GM18519 (cell line): ENCODE measurements at regions not wholly inside any gene's neighbourhood (a gene's known extent, or its start where the extent isn't known, plus 50 kb on each side); places are given as distances from the start of the nearest gene placed in this dataset.

Experiments
- ATAC-seq: cut with Tn5 transposase; IDR thresholded peaks from one replicate; pipeline ENCODE4 v1.9.1; 2021; ENCODE audit warnings: mild to moderate bottlenecking, moderate library complexity; ENCODE audit not compliant: unreplicated experiment, low FRiP score

DNA sequence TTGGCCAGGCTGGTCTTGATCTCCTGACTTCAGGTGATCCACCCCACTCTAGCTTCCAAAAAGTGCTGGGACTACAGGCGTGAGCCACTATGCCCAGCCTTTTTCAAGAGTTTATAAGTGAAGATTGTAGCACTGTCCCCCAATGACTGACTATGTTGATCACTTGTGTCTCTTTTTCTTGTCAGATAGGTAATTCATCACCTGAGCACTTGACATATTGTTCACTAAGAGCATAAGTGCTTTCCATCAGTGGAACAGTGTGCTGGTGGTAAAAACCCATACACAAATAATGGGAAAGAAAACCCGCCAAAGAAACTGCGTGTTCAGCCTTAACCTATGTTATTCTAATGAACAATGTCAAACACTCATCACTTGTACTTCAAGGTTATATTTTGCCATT is 414.4 kb upstream of the CDH7 start:
- ATAC-seq: no peak

DNA sequence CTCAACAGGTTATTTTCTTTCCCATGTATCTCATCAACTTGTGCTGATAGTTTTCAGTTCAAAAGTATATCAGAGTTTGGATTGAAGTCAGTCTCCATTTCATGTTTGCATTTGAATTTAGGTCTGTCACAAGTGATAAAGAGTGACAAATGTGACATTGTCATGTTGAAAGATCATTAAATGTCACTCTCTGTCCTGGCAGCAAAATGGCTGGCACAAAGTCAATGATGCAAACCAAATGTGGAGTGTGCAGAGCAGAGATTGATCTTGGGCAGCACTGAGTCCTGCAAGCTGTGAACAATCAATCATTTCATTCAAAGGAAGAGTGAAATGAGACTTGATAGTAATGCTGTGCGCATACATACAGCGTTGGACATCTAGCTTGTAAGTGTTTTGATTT is 421.8 kb upstream of the CDH7 start:
- no peak for ATAC-seq

DNA sequence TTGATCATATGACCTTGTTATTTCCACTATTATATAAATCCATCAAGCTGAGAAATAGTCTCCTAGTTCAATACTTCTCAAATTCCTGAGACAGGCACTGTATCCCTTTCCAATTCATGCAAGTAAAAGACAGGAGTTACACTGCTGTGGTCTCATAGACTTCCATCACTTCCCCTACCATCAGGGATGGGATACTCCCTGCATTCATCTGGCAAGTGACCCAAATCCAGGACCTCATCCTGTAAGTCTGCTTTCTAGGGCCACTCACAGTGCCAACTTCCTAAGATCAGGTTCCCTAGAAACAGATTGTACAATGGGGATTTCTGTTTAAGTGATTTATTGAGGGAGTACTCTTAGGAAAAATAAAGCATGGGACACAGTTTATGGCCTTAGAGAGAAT is 424.0 kb upstream of the CDH7 start:
- no peak for ATAC-seq

DNA sequence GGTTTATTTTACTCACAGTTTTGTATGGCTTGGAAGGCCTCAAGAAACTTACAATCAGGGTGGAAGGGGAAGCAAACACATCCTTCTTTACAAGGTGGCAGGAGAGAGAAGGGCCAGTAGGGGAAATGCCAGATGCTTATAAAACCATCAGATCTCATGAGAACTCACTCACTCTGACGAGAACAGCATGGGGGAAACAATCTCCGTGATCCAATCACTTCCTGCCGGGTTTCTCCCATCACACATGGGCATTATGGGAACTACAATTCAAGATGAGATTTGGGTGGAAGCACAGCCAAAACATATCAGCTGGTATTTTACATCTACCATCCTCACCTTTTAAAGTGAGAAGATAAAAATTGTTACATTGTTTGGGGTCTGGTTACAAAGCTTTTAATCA is 427.9 kb upstream of the CDH7 start:
- no peak for ATAC-seq

DNA sequence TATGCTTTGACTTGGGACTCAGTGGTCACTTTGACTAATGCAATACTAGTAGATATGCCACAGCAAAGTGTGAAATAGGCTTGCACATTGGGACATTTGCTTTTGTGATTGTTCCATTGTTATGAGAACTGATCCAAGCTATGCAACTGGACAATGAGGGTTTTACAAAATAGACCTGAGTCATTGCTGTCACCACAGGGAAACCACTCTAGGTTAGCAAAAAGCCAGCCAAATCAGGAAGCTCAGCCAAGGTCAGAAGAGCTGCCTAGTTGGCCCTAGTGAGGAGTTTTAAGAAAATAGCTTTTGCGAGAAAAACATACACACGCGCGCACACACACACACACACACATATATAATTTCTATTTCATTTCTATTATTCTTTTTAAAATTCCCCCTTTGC is 452.4 kb upstream of the CDH7 start:
- ATAC-seq: no peak

DNA sequence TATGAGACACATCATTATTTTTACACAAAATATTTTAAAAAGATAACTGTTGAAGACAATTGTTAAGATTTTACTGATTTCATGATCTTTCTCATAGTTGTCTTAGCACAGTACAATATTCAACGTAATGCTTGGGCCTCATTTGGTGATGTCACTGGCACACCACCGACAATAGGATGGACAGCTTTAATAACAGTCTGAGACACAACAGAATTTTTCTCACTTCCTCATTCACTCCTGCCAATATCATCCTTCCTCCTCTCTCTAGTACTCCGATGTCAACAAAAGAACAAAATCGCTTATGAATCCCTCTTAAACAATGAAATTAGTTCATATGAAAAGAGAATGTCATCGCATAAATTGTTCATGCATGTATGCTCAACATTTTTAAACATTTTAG is 461.9 kb upstream of the CDH7 start:
- no peak for ATAC-seq

DNA sequence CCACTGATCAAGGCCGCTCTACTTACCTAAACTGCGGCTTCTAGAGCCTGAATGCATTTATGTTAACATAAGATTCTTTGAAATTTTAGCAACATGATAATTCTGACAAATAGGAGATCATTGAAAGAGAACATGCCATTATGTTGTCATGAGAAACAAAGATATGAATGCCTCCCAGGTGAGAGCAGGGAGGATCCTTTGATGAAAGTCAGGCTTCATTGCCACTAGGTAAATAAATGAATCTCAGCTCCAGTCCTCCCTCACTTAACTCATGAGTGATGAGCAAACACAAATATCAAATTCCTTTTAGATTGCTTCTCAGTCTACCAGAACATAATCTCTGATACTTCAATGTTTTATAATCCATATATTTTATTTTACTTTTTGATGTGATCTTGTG is 463.2 kb upstream of the CDH7 start:
- no peak for ATAC-seq

DNA sequence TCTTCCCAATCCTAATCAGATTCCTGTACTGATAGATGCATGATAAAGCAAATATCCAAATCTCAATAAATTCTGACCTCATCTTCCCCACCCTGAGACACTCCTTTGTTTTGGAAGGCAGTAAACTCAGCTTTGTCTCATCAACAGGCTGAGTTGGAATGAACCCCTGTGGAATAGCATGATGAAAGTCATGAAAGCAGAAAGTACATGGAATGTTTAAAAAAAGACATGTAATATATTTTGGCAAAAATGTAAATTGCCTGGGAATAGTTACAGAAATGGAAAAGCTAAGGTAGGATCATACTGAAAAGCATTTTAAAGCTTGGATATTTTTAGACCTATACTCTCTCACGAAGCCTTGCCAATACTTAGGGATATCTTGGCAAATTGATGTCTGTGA is 468.7 kb upstream of the CDH7 start:
- ATAC-seq: no peak

DNA sequence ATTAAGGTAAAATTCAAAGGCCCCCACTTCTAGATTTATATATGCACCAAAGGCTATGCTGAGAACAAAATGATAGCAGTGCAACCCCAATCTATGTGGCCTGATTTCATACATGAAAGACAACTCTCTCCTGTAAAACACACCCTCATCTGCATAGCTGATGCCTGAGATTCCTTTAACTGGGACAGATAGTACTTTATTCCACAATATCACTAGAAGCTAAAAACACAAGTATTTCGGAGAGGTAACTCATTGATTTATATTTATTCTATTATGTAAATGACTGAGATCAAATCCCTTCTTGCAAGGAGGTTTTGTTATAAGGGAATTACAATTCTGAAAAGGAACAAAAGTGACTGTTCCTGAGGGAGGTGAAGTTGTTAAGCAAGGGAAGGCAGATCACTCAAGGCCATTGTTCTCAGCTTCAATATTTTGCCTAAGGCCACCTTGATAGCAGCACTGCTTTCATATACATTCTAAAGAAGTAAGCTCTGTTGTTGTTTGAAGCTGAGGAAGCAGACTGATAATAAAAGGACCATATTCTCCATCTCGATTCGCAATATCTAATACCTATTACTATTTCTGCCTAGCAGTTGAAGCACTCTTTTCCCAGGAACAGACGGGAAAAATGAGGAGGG is 471.0 kb upstream of the CDH7 start:
- no peak for ATAC-seq

DNA sequence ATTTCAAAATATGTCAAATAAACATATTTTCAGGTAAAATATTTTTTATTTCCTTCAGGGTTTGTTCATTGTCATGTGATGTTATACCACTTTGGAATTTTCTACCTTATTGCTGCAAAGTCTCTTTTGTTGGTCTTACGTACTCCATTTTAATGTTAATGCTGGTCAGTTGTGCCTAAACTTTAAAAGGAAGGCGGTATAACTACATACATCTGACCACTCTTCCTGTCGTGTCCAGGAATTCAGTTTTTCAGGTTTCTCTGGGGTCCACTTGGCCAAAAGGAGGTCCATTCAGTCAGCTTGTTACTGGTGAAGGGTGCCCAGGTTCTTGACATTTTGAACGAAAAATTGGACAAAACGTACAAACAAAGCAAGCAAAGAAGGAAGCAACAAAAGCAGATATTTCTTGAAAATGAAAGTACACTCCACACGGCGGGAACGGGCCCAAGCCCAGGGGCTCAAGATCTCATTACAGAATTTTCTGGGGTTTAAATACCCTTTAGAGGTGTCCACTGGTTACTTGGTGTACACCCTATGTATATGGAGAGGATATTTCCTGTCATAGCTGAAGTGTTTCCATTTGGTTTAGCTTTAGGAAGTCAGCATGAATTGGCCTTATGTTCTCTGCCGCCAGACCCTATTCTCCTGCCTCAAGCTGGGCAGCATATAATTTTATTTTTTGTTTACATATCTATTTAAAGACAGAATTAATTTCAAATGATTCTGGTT is 471.7 kb upstream of the CDH7 start:
- ATAC-seq: no peak

DNA sequence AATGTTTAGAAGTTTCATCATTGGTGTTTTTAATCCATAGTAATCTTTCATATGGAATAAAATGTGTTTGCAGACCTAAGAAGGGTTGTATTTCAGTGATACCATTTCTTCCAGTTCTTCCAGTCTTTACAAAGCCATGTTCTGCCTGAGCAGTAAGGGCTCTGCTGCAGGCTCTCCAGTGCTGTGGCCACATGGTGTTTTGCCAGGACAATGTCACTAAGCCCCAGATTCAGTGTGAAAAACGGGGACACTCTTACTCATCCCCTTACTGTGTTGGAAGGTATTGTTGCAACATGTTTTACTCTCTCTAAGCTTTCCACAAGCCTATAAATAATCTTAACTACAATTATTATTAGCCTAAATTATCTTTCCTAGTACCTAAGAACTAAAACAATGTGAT is 481.4 kb upstream of the CDH7 start:
- ATAC-seq: no peak

DNA sequence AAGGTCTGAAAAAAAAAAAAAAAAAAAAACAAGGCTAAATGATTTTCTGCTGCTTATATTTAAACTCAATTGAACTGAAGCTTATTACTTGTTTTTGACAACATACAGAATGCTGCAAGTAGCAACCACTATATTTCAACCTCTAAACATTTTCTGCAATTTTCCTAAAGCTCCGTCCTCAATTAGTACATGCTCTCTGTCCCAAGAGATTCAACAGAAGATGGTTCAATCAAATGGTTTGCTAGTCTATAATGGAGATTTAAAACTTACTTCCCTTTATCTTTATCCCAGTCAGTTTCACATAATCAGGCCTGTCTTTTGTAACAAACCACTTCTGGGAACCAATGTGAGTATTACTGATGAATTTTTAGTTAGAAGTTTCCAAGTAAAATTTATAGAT is 485.1 kb upstream of the CDH7 start:
- no peak for ATAC-seq

DNA sequence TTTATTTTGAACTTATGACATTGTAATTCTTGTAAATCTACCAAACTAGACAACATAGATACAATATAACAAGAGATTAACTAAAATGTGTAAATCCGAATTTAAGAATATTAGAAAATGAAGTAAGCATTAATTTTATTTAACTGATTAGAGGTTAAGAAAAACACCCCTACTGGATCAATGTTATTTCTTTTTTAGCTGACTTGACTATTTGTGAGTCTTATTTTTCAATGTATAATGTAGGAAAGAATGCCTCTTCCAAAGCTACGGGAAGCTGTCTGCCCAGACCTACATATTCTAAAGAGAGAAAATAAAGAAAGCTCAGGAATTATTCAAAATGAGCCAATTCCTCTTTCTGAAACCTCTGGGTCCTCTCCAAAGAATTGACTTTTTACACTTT is 490.8 kb upstream of the CDH7 start:
- no peak for ATAC-seq

DNA sequence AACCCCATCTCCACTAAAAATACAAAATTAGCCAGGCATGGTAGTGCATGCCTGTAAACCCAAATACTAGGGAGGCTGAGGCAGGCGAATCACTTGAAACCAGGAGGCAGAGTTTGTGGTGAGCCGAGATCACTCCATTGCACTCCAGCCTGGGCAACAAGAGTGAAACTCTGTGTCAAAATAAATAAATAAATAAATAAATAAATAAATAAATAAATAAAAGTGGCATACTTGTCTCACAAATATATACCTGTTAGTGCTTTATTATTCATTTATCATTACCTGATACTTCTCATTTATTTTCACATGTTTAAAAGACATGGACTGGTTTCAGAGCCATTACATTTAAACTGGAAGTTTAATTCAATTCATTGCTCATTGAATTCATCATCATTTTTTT is 491.4 kb upstream of the CDH7 start:
- ATAC-seq: no peak

DNA sequence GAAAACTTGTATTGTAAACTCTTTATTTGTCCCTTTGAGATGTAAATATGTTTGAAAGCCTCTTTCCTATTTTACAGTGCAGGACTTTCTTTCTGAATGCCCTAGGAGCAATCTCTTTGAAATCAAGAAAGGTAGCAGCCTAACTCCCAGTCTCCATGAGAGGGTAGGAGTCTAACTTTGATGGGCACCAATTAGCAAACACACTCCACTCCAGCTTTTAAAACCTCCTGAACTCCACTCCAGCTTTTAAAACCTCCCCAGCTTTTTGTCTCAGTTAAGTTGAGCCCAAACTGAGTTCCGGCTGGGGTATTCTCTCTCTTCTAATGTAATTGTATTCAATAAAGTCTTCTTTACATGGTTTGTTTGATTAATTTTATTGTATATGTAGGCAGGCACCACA is 493.7 kb upstream of the CDH7 start:
- no peak for ATAC-seq

DNA sequence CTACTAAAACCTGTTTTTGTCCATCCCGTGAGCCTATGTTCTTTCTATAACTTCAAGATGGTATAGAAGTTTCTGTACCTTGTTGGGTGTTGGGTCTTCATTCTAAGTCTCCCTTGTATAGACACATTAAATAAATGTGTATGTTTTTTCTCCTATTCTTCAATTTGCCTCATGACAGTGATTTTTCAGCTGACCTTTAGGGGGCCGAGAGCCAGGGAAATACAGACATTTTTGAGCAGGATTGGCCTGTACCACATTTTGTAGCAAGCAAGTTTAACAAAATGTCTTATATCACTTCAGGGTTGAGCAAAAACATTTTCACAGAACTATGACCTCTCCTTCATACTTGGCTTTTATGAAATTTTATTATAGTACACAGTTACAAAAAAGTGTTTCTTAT is 495.4 kb upstream of the CDH7 start:
- no peak for ATAC-seq

DNA sequence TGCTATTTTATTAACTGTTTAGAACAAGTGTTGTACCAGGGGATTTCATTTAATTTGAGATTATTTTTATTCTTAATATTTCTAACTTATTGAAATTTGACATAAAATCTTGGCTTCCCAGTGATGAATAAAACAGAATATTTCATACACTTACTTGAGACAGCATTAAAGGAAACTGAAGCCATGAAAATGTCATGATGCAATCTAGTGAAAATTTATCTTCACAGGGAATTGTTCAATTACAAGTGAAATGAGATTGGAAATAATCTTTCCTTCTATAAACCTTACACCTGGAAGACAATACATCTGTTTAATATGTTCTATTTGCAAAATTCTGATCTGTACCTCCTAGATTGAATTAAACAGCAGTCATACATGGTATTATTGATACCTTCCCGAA is 511.0 kb upstream of the CDH7 start:
- no peak for ATAC-seq

DNA sequence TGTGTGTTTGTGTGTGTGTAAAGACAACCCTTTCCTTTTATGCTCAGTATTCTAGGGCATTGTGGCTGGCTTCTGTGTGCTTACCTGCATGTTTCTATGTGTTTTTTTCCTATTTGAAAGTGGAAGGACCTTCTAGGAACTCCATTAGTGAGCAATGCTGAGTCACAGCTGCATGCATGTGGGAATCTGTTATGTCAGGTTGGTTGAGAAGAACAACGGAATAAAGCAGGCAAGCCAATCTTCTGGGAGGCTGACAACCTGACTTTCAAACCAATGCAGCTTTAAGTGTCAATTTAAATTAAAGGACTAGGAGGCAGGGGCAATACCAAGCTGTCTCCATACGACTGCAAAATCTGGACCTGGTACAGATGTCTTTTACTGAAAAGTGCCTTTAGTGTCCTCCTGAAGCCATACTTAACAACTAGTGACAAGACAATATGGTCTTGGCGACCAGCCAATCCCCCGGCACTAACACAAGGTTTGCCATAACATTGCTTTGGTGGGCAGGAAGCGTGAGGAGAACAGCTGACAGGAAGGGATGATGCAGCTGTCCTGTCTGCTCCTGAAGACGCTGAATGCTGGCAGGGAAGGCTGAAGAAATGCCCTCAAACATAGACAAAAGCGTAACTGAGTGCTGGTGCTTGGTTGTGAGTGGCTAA is 514.7 kb upstream of the CDH7 start:
- no peak for ATAC-seq

DNA sequence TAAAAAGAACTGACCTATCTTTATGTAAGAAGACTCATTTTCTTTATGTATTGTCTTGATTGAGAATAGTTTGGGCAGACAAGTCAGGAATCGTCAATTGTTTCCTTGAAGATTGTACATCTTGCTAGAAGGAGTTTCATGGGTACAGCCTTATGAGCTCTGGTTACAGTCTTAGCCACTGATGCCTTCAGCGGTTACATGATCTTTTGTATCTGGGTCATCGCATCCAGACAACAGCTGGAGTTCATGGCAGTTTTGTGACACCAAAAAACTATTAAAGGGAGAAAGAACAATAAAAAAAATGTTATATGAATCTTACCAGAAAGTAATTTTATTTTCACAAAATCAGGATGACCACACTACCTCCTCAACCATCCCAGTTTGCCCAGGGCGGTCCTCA is 520.5 kb upstream of the CDH7 start:
- no peak for ATAC-seq

DNA sequence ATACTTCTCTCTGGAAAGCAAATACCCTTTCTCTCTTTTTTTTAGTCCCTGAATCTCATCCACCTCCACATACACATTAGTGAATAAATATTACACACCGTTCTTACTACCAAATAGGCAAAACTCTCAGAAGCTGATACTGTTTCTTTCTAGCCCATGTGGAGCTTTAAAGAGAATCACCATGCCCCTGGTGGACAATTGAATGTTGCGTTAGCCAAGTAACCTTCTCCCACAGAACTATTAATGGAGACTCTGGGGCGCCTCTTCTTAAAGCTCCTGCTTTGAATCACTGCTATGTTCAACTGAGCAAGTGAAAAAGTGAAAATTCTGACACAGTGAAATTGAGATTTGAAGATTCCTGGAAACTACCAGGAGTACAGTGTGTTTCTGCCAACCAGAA is 522.8 kb upstream of the CDH7 start:
- no peak for ATAC-seq

DNA sequence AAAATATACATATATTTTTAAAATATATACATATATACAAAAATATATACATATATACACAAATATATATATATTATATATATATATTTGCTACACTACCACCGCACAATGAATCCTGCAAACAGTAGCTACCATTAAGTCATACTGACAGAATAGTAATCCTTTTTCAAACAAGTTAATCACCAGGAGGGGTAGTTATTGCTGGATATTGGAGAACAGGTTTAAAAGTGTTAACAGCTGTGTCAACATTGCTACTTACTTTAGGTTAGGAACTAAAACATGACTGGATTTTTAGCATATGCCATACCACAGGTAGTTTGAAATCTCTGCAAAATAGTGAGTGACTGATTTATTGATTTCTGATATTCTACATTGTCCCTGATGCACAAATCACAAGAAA is 529.1 kb upstream of the CDH7 start:
- no peak for ATAC-seq

DNA sequence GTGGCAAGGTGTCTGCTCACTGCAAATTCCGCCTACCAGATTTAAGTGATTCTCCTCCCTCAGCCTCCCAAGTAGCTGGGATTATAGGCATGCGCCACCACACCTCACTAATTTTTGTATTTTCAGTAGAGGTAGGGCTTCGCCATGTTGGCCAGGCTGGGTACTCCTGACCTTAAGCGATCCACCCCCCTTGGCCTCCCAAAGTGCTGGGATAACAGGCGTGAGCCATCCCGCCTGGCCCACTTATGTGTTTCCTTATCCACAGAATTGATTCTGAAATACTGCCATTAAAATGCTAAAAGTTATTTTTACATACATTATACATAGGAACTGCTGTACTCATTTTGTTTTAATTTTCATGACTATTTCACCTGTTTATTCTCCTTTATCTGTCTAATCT is 529.7 kb upstream of the CDH7 start:
- no peak for ATAC-seq
